SK-N-SH treated with all-trans-retinoic acid at 6 μM for 48 hours (cell line): ENCODE measurements at regions not wholly inside any gene's neighbourhood (a gene's known extent, or its start where the extent isn't known, plus 50 kb on each side); places are given as distances from the start of the nearest gene placed in this dataset.
"Not testable (repeated sequence)": the region's sequence is repeated elsewhere in the genome, so short reads cannot be mapped to it uniquely, and the experiment has no call there.

Experiments
- ATAC-seq: fragments of 200-7000 bp; cut with Tn5 transposase; 3 replicates; pipeline ENCODE4 v1.9.1; 2020; ENCODE audit warnings: mild to moderate bottlenecking, moderate library complexity
- ARNTL ChIP-seq: fragments of 450-650 bp; formaldehyde crosslinking; IDR thresholded peaks from 2 replicates; pipeline ENCODE4 v1.5.0; 2020; ENCODE audit warnings: low read depth, mild to moderate bottlenecking, moderate library complexity, borderline replicate concordance
- BACH2 ChIP-seq: fragments of 250-450 bp; sonication (Bioruptor Pico); IDR thresholded peaks from 2 replicates; pipeline ENCODE4 v1.9.0; 2021; ENCODE audit warnings: mild to moderate bottlenecking, borderline replicate concordance
- CSDC2 ChIP-seq: fragments of 250-450 bp; sonication (Bioruptor Pico); IDR thresholded peaks from 2 replicates; pipeline ENCODE4 v1.5.0; 2020; ENCODE audit warnings: mild to moderate bottlenecking, moderate library complexity
- ESRRG ChIP-seq: fragments of 250-450 bp; sonication (Bioruptor Pico); IDR thresholded peaks from 2 replicates; pipeline ENCODE4 v1.6.1; 2021; ENCODE audit warnings: mild to moderate bottlenecking
- GLIS3 ChIP-seq: fragments of 250-450 bp; sonication (Bioruptor Pico); IDR thresholded peaks from 2 replicates; pipeline ENCODE4 v1.5.0; 2020; ENCODE audit warnings: mild to moderate bottlenecking, moderate library complexity
- ISL1 ChIP-seq: fragments of 250-450 bp; sonication (Bioruptor Pico); IDR thresholded peaks from 2 replicates; pipeline ENCODE4 v2.1.2; 2022; ENCODE audit warnings: mild to moderate bottlenecking, moderate library complexity
- OSR1 ChIP-seq: fragments of 250-450 bp; sonication (Bioruptor Pico); IDR thresholded peaks from 2 replicates; pipeline ENCODE4 v1.8.0; 2022; ENCODE audit warnings: moderate library complexity, mild to moderate bottlenecking, inconsistent platforms
- PPARA ChIP-seq: fragments of 250-450 bp; sonication (Bioruptor Pico); IDR thresholded peaks from 2 replicates; pipeline ENCODE4 v1.5.0; 2020; ENCODE audit warnings: mild to moderate bottlenecking, borderline replicate concordance
- RARB ChIP-seq: fragments of 250-450 bp; sonication (Bioruptor Pico); IDR thresholded peaks from 2 replicates; pipeline ENCODE4 v1.8.0; 2021; ENCODE audit warnings: mild to moderate bottlenecking, moderate library complexity
- TCF4 ChIP-seq: fragments of 250-450 bp; sonication (Bioruptor Pico); IDR thresholded peaks from 2 replicates; pipeline ENCODE4 v1.8.0; 2021; ENCODE audit warnings: mild to moderate bottlenecking, moderate library complexity, borderline replicate concordance
- TOX ChIP-seq: fragments of 250-450 bp; sonication (Bioruptor Pico); IDR thresholded peaks from 2 replicates; pipeline ENCODE4 v1.8.0; 2021; ENCODE audit warnings: mild to moderate bottlenecking, moderate library complexity, borderline replicate concordance
- ZC3H10 ChIP-seq: fragments of 250-450 bp; sonication (Bioruptor Pico); IDR thresholded peaks from 2 replicates; pipeline ENCODE4 v1.5.1; 2021; ENCODE audit warnings: mild to moderate bottlenecking, moderate library complexity
- ZFP3 ChIP-seq: fragments of 250-450 bp; sonication (Bioruptor Pico); IDR thresholded peaks from 2 replicates; pipeline ENCODE4 v1.5.0; 2020; ENCODE audit warnings: mild to moderate bottlenecking, moderate library complexity
- ZFP30 ChIP-seq: fragments of 450-650 bp; formaldehyde crosslinking; IDR thresholded peaks from 2 replicates; pipeline ENCODE4 v1.5.0; 2022; ENCODE audit warnings: mild to moderate bottlenecking, moderate library complexity
- ZNF565 ChIP-seq: fragments of 450-650 bp; formaldehyde crosslinking; conservative IDR thresholded peaks from 2 replicates; pipeline ENCODE4 v1.5.0; 2020; ENCODE audit warnings: low read depth, mild to moderate bottlenecking, moderate library complexity
- ZNF70 ChIP-seq: fragments of 450-650 bp; formaldehyde crosslinking; IDR thresholded peaks from 2 replicates; pipeline ENCODE4 v1.5.0; 2020; ENCODE audit warnings: mild to moderate bottlenecking, moderate library complexity
- ZNF8 ChIP-seq: fragments of 450-650 bp; formaldehyde crosslinking; IDR thresholded peaks from 2 replicates; pipeline ENCODE4 v1.5.0; 2020; ENCODE audit warnings: mild to moderate bottlenecking, moderate library complexity
- TF ChIP-seq, protein P1 (sequence below): fragments of 250-450 bp; sonication (Bioruptor Pico); IDR thresholded peaks from 2 replicates; pipeline ENCODE4 v1.8.0; 2021; ENCODE audit warnings: low read depth, mild to moderate bottlenecking, moderate library complexity, borderline replicate concordance
- TF ChIP-seq, protein P2 (sequence below): fragments of 250-450 bp; sonication (Bioruptor Pico); IDR thresholded peaks from 2 replicates; pipeline ENCODE4 v1.5.1; 2020; ENCODE audit warnings: low read depth, mild to moderate bottlenecking, moderate library complexity
- TF ChIP-seq, protein P3 (sequence below): fragments of 250-450 bp; sonication (Bioruptor Pico); IDR thresholded peaks from 2 replicates; pipeline ENCODE4 v1.8.0; 2020; ENCODE audit warnings: mild to moderate bottlenecking, moderate library complexity, borderline replicate concordance
- TF ChIP-seq, protein P4 (sequence below): fragments of 250-450 bp; sonication (Bioruptor Pico); IDR thresholded peaks from 2 replicates; pipeline ENCODE4 v1.5.0; 2020; ENCODE audit warnings: mild to moderate bottlenecking, moderate library complexity
- TF ChIP-seq, protein P5 (sequence below): fragments of 250-450 bp; sonication (Bioruptor Pico); IDR thresholded peaks from 2 replicates; pipeline ENCODE4 v1.5.1; 2021; ENCODE audit warnings: mild to moderate bottlenecking, moderate library complexity

DNA sequence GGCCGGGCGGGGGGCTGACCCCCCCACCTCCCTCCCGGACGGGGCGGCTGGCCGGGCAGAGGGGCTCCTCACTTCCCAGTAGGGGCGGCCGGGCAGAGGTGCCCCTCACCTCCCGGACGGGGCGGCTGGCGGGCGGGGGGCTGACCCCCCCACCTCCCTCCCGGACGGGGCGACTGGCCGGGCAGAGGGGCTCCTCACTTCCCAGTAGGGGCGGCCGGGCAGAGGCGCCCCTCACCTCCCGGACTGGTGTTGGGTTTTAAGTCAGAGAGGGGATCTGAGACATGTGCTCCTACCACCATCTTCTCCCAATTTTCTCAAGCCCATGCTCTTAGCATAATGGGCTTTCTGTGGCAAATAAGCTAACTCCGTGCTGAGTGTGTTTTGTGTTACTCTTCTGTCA is 87.5 kb upstream of the TMTC4 start:
- not testable (repeated sequence) for ATAC-seq

DNA sequence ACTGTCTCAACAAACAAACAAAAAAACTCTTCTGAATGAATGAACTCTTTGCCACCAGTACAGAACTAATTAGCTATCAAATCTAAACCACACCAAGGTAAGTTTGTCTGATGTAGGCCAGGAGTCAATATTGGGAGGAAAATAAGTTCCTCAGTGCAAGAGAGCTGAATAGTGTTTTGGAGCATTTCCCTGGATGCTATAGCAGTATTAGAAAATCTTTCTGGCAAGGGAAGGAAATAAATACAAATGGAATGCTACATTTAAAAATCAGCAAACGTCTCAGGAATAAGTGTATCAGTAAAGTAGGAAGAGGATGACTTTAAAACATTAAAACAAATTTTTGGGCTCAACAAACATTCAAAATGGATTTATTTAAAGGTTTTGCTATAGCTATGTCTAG is 81.3 kb upstream of the TMTC4 start:
- TF ChIP-seq ZNF70 (CRISPR knock-in tag) (no peak), CSDC2 (CRISPR knock-in tag) (no peak), ESRRG (CRISPR knock-in tag) (no peak), TOX (CRISPR knock-in tag) (no peak), TCF4 (no peak)
- TF ChIP-seq, all 23 proteins: peak for 0
- ATAC-seq: no peak

DNA sequence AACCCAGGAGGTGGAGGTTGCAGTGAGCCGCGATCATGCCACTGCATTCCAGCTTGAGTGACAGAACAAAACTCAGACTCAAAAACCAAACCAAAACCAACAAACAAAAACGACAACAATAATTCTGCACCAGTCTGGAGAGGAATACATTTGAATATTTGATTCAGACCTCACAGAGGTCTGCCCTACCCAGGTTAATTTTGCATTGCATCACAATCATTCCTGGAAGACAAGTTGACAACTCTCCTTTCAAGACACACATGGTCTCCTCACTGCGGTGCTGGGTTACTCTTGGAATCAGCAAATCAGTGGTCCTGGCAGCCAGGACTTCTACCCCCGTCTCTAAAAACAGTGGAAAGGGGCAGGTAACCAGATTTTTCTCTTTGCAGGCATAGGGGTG is 79.9 kb upstream of the TMTC4 start:
- TF ChIP-seq, protein P1, sequence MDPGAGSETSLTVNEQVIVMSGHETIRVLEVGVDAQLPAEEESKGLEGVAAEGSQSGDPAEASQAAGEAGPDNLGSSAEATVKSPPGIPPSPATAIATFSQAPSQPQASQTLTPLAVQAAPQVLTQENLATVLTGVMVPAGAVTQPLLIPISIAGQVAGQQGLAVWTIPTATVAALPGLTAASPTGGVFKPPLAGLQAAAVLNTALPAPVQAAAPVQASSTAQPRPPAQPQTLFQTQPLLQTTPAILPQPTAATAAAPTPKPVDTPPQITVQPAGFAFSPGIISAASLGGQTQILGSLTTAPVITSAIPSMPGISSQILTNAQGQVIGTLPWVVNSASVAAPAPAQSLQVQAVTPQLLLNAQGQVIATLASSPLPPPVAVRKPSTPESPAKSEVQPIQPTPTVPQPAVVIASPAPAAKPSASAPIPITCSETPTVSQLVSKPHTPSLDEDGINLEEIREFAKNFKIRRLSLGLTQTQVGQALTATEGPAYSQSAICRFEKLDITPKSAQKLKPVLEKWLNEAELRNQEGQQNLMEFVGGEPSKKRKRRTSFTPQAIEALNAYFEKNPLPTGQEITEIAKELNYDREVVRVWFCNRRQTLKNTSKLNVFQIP (CRISPR knock-in tag): no peak
- TF ChIP-seq ZNF565 (CRISPR knock-in tag) (no peak), ZNF70 (CRISPR knock-in tag) (no peak), ZFP30 (CRISPR knock-in tag) (no peak), ZNF8 (no peak), TCF4 (no peak), PPARA (CRISPR knock-in tag) (no peak), ARNTL (CRISPR knock-in tag) (no peak), GLIS3 (CRISPR knock-in tag) (no peak), TOX (CRISPR knock-in tag) (no peak), BACH2 (CRISPR knock-in tag) (no peak), ZC3H10 (CRISPR knock-in tag) (no peak), ZFP3 (CRISPR knock-in tag) (no peak)
- TF ChIP-seq, protein P2, sequence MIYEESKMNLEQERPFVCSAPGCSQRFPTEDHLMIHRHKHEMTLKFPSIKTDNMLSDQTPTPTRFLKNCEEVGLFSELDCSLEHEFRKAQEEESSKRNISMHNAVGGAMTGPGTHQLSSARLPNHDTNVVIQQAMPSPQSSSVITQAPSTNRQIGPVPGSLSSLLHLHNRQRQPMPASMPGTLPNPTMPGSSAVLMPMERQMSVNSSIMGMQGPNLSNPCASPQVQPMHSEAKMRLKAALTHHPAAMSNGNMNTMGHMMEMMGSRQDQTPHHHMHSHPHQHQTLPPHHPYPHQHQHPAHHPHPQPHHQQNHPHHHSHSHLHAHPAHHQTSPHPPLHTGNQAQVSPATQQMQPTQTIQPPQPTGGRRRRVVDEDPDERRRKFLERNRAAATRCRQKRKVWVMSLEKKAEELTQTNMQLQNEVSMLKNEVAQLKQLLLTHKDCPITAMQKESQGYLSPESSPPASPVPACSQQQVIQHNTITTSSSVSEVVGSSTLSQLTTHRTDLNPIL: no peak
- TF ChIP-seq, protein P3, sequence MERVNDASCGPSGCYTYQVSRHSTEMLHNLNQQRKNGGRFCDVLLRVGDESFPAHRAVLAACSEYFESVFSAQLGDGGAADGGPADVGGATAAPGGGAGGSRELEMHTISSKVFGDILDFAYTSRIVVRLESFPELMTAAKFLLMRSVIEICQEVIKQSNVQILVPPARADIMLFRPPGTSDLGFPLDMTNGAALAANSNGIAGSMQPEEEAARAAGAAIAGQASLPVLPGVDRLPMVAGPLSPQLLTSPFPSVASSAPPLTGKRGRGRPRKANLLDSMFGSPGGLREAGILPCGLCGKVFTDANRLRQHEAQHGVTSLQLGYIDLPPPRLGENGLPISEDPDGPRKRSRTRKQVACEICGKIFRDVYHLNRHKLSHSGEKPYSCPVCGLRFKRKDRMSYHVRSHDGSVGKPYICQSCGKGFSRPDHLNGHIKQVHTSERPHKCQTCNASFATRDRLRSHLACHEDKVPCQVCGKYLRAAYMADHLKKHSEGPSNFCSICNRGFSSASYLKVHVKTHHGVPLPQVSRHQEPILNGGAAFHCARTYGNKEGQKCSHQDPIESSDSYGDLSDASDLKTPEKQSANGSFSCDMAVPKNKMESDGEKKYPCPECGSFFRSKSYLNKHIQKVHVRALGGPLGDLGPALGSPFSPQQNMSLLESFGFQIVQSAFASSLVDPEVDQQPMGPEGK (CRISPR knock-in tag): no peak
- TF ChIP-seq, protein P4, sequence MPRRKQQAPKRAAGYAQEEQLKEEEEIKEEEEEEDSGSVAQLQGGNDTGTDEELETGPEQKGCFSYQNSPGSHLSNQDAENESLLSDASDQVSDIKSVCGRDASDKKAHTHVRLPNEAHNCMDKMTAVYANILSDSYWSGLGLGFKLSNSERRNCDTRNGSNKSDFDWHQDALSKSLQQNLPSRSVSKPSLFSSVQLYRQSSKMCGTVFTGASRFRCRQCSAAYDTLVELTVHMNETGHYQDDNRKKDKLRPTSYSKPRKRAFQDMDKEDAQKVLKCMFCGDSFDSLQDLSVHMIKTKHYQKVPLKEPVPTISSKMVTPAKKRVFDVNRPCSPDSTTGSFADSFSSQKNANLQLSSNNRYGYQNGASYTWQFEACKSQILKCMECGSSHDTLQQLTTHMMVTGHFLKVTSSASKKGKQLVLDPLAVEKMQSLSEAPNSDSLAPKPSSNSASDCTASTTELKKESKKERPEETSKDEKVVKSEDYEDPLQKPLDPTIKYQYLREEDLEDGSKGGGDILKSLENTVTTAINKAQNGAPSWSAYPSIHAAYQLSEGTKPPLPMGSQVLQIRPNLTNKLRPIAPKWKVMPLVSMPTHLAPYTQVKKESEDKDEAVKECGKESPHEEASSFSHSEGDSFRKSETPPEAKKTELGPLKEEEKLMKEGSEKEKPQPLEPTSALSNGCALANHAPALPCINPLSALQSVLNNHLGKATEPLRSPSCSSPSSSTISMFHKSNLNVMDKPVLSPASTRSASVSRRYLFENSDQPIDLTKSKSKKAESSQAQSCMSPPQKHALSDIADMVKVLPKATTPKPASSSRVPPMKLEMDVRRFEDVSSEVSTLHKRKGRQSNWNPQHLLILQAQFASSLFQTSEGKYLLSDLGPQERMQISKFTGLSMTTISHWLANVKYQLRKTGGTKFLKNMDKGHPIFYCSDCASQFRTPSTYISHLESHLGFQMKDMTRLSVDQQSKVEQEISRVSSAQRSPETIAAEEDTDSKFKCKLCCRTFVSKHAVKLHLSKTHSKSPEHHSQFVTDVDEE: no peak
- no peak for ATAC-seq

DNA sequence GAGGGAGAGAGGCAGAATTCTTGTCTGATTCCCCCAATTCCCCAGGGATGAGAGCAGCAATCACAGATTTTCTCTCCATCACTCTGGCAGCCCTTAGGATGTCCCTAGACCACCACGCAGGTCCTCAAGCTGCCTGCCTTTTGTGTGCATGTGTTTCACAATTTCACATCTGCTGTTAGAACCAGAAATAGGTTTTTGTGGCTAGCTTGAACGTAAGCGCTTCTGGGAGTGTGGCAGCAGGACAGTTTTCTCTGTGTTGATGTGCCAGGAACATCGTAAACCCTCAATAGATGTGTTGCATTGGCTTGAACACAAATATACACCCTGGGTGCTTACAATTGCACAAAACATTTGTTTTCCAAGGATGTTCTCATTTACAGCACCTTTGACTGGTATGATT is 78.8 kb upstream of the TMTC4 start:
- TF ChIP-seq, protein P2: no peak
- TF ChIP-seq RARB (CRISPR knock-in tag) (no peak), ZC3H10 (CRISPR knock-in tag) (no peak), ISL1 (CRISPR knock-in tag) (no peak), TOX (CRISPR knock-in tag) (no peak), OSR1 (CRISPR knock-in tag) (no peak), ZNF70 (CRISPR knock-in tag) (no peak), ZNF8 (no peak)
- TF ChIP-seq, protein P4: no peak
- TF ChIP-seq, protein P5, sequence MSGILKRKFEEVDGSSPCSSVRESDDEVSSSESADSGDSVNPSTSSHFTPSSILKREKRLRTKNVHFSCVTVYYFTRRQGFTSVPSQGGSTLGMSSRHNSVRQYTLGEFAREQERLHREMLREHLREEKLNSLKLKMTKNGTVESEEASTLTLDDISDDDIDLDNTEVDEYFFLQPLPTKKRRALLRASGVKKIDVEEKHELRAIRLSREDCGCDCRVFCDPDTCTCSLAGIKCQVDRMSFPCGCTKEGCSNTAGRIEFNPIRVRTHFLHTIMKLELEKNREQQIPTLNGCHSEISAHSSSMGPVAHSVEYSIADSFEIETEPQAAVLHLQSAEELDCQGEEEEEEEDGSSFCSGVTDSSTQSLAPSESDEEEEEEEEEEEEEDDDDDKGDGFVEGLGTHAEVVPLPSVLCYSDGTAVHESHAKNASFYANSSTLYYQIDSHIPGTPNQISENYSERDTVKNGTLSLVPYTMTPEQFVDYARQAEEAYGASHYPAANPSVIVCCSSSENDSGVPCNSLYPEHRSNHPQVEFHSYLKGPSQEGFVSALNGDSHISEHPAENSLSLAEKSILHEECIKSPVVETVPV: no peak
- TF ChIP-seq, protein P3 (CRISPR knock-in tag): no peak
- no peak for ATAC-seq
